Nephron (organoid): ENCODE measurements at regions not wholly inside any gene's neighbourhood (a gene's known extent, or its start where the extent isn't known, plus 50 kb on each side); places are given as distances from the start of the nearest gene placed in this dataset.

ENCODE experiments used
- H3K27ac Mint-ChIP-seq, 3 experiments: 2 replicates each; pipeline ENCODE4 v1.8.0; 2020; ENCODE audit warnings: mixed read lengths in 3 of 3, mild to moderate bottlenecking in 2 of 3, moderate library complexity in 1 of 3
- H3K27me3 Mint-ChIP-seq: 2 replicates; pipeline ENCODE4 v1.8.0; 2021; ENCODE audit warnings: low read depth, mild to moderate bottlenecking, moderate library complexity, mixed read lengths
- H3K36me3 Mint-ChIP-seq: 2 replicates; pipeline ENCODE4 v1.8.0; 2020; ENCODE audit warnings: low read depth, mixed read lengths
- H3K4me1 Mint-ChIP-seq: 2 replicates; pipeline ENCODE4 v1.8.0; 2020; ENCODE audit warnings: mixed read lengths
- H3K4me3 Mint-ChIP-seq, 3 experiments: 2 replicates each; pipeline ENCODE4 v1.8.0; 2020; ENCODE audit warnings: mild to moderate bottlenecking in 3 of 3, mixed read lengths in 3 of 3, moderate library complexity in 2 of 3
- H3K9me3 Mint-ChIP-seq: 2 replicates; pipeline ENCODE4 v1.8.0; 2020; ENCODE audit warnings: mixed read lengths
- TF ChIP-seq, protein P1 (sequence below), 3 experiments: fragments of 200-600 bp; sonication (generic); IDR thresholded peaks; one replicate each; pipeline ENCODE4 v1.5.0; 2021; ENCODE audit warnings: antibody characterized with exemption in 3 of 3; ENCODE audit not compliant: unreplicated experiment in 3 of 3

DNA sequence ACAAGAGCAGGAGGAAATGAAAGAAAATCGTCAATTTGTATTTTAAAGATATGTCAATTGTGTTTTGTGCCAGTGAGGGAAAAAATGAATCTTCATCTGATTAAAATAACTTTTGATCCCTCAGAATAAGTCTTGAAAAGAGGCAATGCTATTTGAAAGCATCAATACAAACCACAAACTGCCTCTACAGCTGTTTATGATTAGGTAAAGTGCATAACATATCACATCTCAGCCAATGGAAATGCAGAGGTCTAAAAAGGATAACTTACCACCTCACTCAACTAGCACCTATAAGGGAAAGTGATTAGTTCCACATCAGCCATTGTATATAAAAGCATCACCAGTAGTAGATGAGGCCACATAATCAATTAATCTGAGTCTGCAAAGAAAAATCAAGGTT is 492.2 kb upstream of the CDH2 start:
- H3K4me3 Mint-ChIP-seq = no peak overlapping the region
- no peaks in the 10 kb centered on the region for H3K36me3 Mint-ChIP-seq
- H3K9me3 Mint-ChIP-seq = peaks cover 4% of the 10 kb centered on the region
- TF ChIP-seq, protein P1, sequence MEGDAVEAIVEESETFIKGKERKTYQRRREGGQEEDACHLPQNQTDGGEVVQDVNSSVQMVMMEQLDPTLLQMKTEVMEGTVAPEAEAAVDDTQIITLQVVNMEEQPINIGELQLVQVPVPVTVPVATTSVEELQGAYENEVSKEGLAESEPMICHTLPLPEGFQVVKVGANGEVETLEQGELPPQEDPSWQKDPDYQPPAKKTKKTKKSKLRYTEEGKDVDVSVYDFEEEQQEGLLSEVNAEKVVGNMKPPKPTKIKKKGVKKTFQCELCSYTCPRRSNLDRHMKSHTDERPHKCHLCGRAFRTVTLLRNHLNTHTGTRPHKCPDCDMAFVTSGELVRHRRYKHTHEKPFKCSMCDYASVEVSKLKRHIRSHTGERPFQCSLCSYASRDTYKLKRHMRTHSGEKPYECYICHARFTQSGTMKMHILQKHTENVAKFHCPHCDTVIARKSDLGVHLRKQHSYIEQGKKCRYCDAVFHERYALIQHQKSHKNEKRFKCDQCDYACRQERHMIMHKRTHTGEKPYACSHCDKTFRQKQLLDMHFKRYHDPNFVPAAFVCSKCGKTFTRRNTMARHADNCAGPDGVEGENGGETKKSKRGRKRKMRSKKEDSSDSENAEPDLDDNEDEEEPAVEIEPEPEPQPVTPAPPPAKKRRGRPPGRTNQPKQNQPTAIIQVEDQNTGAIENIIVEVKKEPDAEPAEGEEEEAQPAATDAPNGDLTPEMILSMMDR (IDR thresholded peaks at IDR 0.05; ENCODE audit: unreplicated experiment in 3 of 3) = no peak
- no peaks in the 10 kb centered on the region for H3K27me3 Mint-ChIP-seq
- no peak overlapping the region for H3K27ac Mint-ChIP-seq
- no peaks in the 10 kb centered on the region for H3K4me1 Mint-ChIP-seq

DNA sequence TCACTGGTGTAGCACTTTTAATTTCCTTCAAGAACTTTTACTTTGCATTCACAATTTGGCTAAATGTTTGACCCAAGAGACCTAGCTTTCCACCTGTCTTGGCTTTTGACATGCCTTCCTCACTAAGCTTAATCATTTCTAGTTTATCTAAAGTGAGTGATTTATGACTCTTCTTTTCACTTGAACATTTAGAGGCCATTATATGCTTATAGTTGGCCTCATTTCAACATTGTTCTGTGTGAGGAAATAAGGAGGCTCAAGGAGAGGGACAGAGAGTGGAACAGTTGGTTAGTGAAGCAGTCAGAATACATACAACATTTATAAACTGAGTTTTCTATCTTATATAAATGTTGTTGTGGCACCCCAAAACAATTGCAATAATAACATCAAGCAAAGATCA is 489.3 kb upstream of the CDH2 start:
- Mint-ChIP-seq H3K4me1 (no peaks in the 10 kb centered on the region), H3K9me3 (peaks cover 4% of the 10 kb centered on the region), H3K27me3 (no peaks in the 10 kb centered on the region), H3K27ac (no peak overlapping the region), H3K36me3 (no peaks in the 10 kb centered on the region), H3K4me3 (no peak overlapping the region)
- TF ChIP-seq, protein P1 (IDR thresholded peaks at IDR 0.05; ENCODE audit: unreplicated experiment in 3 of 3) = no peak

DNA sequence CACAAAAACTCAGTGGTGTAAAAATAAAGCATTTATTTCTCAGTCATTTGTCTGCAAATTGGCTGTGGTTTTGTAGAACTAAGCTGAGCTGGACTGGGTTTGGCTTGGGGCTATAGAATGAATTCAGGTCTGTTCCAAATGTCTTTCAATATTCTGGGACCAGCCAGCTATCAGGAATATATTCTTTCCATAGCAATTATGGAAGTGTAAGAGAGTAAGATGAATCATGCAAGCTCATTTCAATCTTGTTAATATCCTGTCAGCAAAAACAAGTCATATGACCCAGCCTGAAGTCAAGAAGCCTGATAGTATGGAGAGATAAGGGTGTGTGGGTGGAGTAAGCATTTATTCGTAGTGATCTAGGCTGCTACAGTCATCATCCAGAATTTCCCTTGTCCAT is 481.0 kb upstream of the CDH2 start:
- Mint-ChIP-seq H3K27ac (no peak overlapping the region), H3K27me3 (no peaks in the 10 kb centered on the region), H3K4me1 (no peaks in the 10 kb centered on the region), H3K9me3 (peaks cover under 1% of the 10 kb centered on the region), H3K4me3 (no peak overlapping the region), H3K36me3 (no peaks in the 10 kb centered on the region)
- TF ChIP-seq, protein P1 (IDR thresholded peaks at IDR 0.05; ENCODE audit: unreplicated experiment in 3 of 3) = no peak

DNA sequence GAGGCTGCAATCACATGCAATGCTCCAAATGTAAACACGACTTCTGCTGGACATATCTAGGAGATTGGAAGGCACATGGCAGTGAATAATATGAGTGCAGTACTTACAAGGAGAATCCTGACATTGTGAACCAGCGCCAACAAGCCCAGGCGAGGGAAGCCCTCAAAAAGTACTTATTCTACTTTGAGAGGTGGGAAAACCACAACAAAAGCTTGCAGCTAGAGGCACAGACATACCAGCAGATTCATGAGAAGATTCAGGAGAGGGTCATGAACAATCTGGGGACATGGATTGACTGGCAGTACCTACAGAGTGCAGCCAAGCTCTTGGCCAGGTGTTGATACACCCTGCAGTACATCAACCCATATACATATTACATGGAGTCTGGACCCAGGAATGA is 475.7 kb upstream of the CDH2 start:
- H3K4me3 Mint-ChIP-seq = no peak overlapping the region
- TF ChIP-seq, protein P1 (IDR thresholded peaks at IDR 0.05; ENCODE audit: unreplicated experiment in 3 of 3) = no peak
- peaks cover 5% of the 10 kb centered on the region for H3K9me3 Mint-ChIP-seq
- no peaks in the 10 kb centered on the region for H3K27me3 Mint-ChIP-seq
- no peak overlapping the region for H3K27ac Mint-ChIP-seq
- no peaks in the 10 kb centered on the region for H3K4me1 Mint-ChIP-seq
- no peaks in the 10 kb centered on the region for H3K36me3 Mint-ChIP-seq

DNA sequence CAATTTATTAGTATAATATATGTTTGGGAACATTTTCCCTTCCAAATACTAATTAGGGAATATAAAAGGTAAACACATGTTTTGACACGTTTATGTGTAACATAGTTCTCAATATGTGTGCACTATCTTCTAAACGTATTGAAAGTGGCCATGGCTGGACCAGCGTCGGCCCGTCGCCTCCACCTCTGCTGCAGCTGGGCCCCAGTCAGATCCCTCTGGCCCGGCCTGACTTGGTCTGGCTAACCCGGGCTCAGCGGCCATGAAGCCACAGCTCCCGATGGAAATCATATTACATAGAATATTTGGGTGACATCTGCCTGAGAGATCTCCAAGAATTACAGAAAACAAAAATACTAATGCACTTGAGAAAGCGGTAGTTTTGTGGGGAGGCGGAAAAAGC is 474.4 kb upstream of the CDH2 start:
- Mint-ChIP-seq H3K4me1 (no peaks in the 10 kb centered on the region), H3K36me3 (no peaks in the 10 kb centered on the region), H3K27ac (no peak overlapping the region), H3K4me3 (no peak overlapping the region), H3K27me3 (no peaks in the 10 kb centered on the region), H3K9me3 (peaks cover 5% of the 10 kb centered on the region)
- TF ChIP-seq, protein P1 (IDR thresholded peaks at IDR 0.05; ENCODE audit: unreplicated experiment in 3 of 3) = no peak

DNA sequence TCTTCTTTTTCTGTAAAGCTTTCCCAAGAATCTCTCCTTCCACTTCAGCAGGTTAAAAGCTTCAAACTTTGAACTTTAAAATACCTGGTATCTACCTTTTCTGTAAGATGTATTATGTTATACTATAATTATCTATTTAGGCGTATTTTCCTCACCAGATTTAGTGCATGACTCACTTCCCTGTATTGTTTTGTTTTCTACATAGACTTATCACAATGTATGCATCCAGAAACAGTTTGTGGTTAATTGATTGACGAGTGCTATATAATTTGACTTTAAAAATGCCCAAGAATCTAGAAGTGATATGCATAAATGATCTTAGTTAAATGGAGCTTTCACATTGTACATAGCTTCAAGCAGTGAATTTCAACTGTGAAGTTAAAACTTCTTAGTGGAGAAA is 473.9 kb upstream of the CDH2 start:
- TF ChIP-seq, protein P1 (IDR thresholded peaks at IDR 0.05; ENCODE audit: unreplicated experiment in 3 of 3) = no peak

More for the DNA sequence above, 473.9 kb upstream of the CDH2 start:
- H3K36me3 Mint-ChIP-seq = no peaks in the 10 kb centered on the region
- no peak overlapping the region for H3K27ac Mint-ChIP-seq
- no peak overlapping the region for H3K4me3 Mint-ChIP-seq
- no peaks in the 10 kb centered on the region for H3K27me3 Mint-ChIP-seq
- H3K9me3 Mint-ChIP-seq = peaks cover 5% of the 10 kb centered on the region
- no peaks in the 10 kb centered on the region for H3K4me1 Mint-ChIP-seq
